Nucleus accumbens (tissue), 56 donors: ENCODE measurements at regions not wholly inside any gene's neighbourhood (a gene's known extent, or its start where the extent isn't known, plus 50 kb on each side); places are given as distances from the start of the nearest gene placed in this dataset.
"Not testable (repeated sequence)": the region's sequence is repeated elsewhere in the genome, so short reads cannot be mapped to it uniquely, and the experiment has no call there.

Experiments
- DNase-seq, 56 donors: peaks; one replicate each; lab custom pipeline; 2025; lab: John Stamatoyannopoulos, UW

- DNase-seq = no peak
Observed at GRCh38 chr16:65767125-65767524, 599.4 kb upstream of the CDH5 start.

GRCh38 chr16:65763640-65764305, 602.7 kb upstream of the CDH5 start:
- no peak for DNase-seq

GRCh38 chr16:65760874-65761273, 605.6 kb upstream of the CDH5 start:
- DNase-seq = no peak

- DNase-seq = no peak
Observed at GRCh38 chr16:65758620-65759019, 607.9 kb upstream of the CDH5 start.

GRCh38 chr16:65757064-65757463, 609.4 kb upstream of the CDH5 start:
- DNase-seq = no peak

- DNase-seq = no peak
Observed at GRCh38 chr16:65756163-65756562, 610.3 kb upstream of the CDH5 start.

GRCh38 chr16:65754820-65755691, 611.4 kb upstream of the CDH5 start:
- DNase-seq = no peak

- DNase-seq = no peak
Observed at GRCh38 chr16:65752522-65752844, 614.0 kb upstream of the CDH5 start.

GRCh38 chr16:65751622-65752521, 614.6 kb upstream of the CDH5 start:
- DNase-seq = no peak

GRCh38 chr16:65749506-65749905, 617.0 kb upstream of the CDH5 start:
- no peak for DNase-seq

GRCh38 chr16:65746941-65747340, 619.5 kb upstream of the CDH5 start:
- no peak for DNase-seq

GRCh38 chr16:65745201-65745708, 621.2 kb upstream of the CDH5 start:
- no peak for DNase-seq

- no peak for DNase-seq
Observed at GRCh38 chr16:65744401-65744800, 622.1 kb upstream of the CDH5 start.

- DNase-seq = no peak
Observed at GRCh38 chr16:65743558-65743957, 621.7 kb upstream of the CDH11 start.

GRCh38 chr16:65740711-65741110, 618.8 kb upstream of the CDH11 start:
- no peak for DNase-seq

- DNase-seq = no peak
Observed at GRCh38 chr16:65739518-65739917, 617.7 kb upstream of the CDH11 start.

GRCh38 chr16:65737831-65738230, 616.0 kb upstream of the CDH11 start:
- no peak for DNase-seq

- DNase-seq = not testable (repeated sequence)
Observed at GRCh38 chr16:65735615-65736014, 613.8 kb upstream of the CDH11 start.

GRCh38 chr16:65733721-65734120, 611.9 kb upstream of the CDH11 start:
- DNase-seq = no peak

GRCh38 chr16:65731833-65732232, 610.0 kb upstream of the CDH11 start:
- no peak for DNase-seq

- no peak for DNase-seq
Observed at GRCh38 chr16:65728652-65729051, 606.8 kb upstream of the CDH11 start.
